ENCODE measurements at regions not wholly inside any gene's neighbourhood (a gene's known extent, or its start where the extent isn't known, plus 50 kb on each side); places are given as distances from the start of the nearest gene placed in this dataset.

- TF ChIP-seq CTCF (IDR thresholded peaks at IDR 0.05) (no peak), POLR2AphosphoS5 (IDR thresholded peaks at IDR 0.05; ENCODE audit: insufficient read depth in 1 of 2, low read depth in 1 of 2) (no peak)
Measured at GRCh38 chr20:54766483-54766882, 291.1 kb downstream of the DOK5 start.

Measured in vagina (tissue), 2 donors.